Kidney (tissue), 13 donors: ENCODE measurements at regions not wholly inside any gene's neighbourhood (a gene's known extent, or its start where the extent isn't known, plus 50 kb on each side); places are given as distances from the start of the nearest gene placed in this dataset.

ENCODE experiments used
- DNase-seq, 5 donors: peaks; one replicate each; pipeline ENCODE4 v3.0.0-alpha.2; 2013 to 2020
- FAIRE-seq: peaks from 2 replicates; lab custom pipeline; 2012; peaks lifted over from hg19 to GRCh38; lab: Jason Lieb, UNC
- H3K27ac ChIP-seq, 2 donors: one replicate each; pipeline ENCODE4 v1.7.0; 2013; ENCODE audit warnings: low read depth in 2 of 2, low read length in 2 of 2, inconsistent platforms in 1 of 2
- H3K27me3 ChIP-seq: one replicate; pipeline ENCODE4 v1.7.1; 2013; ENCODE audit warnings: low read length, inconsistent platforms; ENCODE audit not compliant: control insufficient read depth, insufficient read depth
- H3K36me3 ChIP-seq, 3 donors: one replicate each; pipeline versions ENCODE4 v1.7.0 to v1.7.1; 2013; ENCODE audit warnings: low read length in 3 of 3, control low read depth in 1 of 3, inconsistent platforms in 1 of 3; ENCODE audit not compliant: insufficient read depth in 3 of 3, control insufficient read depth in 2 of 3
- H3K4me1 ChIP-seq, 3 donors: one replicate each; pipeline versions ENCODE4 v1.7.0 to v1.7.1; 2013; ENCODE audit warnings: low read length in 3 of 3, inconsistent platforms in 1 of 3, low read depth in 1 of 3; ENCODE audit not compliant: control insufficient read depth in 2 of 3, insufficient read depth in 2 of 3
- H3K4me3 ChIP-seq, 3 donors: one replicate each; pipeline versions ENCODE4 v1.7.0 to v1.8.1; 2013; ENCODE audit warnings: low read length in 3 of 3, control low read depth in 1 of 3, inconsistent platforms in 1 of 3
- H3K9ac ChIP-seq, 3 donors: one replicate each; pipeline versions ENCODE4 v1.7.0 to v1.7.1; 2013; ENCODE audit warnings: low read length in 3 of 3, control low read depth in 1 of 3, inconsistent platforms in 1 of 3
- H3K9me3 ChIP-seq, 3 donors: one replicate each; pipeline versions ENCODE4 v1.7.0 to v1.7.1; 2013; ENCODE audit warnings: low read length in 3 of 3, control low read depth in 1 of 3, inconsistent platforms in 1 of 3; ENCODE audit not compliant: control insufficient read depth in 2 of 3, insufficient read depth in 1 of 3
- intact Hi-C: fragments of 100-400 bp; cut with DNase I; formaldehyde crosslinking; loops from one replicate; pipeline ENCODE4 v1.11.1; 2022
- TF ChIP-seq, protein P1 (sequence below): IDR thresholded peaks from 3 replicates; pipeline ENCODE4 v1.5.1; 2012; ENCODE audit warnings: mild to moderate bottlenecking, moderate library complexity, borderline replicate concordance; ENCODE audit not compliant: insufficient read depth; ENCODE audit errors: extremely low read depth
- donor health status: control.
- donor health status: control.
- donor health status: control.
- donor health status: control.
- donor health status: control.
- donor health status: DM: yes; HTN: yes; CAD: no.
- donor health status: Normal renal cell carcinoma (clear cell type).

DNA sequence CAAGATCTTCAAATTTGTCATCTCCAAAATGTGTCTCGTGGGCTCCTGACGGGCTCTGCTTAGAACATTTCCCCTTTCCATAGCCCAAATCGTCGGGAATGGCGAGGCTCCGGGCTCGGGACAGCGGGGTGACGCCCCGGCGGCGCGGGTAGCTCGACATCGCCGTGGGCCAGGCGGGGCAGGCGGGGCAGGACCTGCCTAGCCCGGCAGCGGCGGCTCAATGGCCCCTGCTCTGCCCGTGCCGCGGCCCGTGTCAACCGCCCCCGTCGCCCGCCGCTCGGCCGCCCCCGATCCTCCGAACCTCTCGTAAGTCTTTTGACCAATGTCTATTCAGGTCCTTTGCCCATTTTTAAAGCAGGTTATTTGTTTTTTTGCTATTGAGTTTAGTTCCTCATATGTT is 111.2 kb downstream of the PMAIP1 start:
- no peak overlapping the region for H3K9ac ChIP-seq
- H3K27me3 ChIP-seq, result no peaks in the 10 kb centered on the region
- TF ChIP-seq, protein P1, sequence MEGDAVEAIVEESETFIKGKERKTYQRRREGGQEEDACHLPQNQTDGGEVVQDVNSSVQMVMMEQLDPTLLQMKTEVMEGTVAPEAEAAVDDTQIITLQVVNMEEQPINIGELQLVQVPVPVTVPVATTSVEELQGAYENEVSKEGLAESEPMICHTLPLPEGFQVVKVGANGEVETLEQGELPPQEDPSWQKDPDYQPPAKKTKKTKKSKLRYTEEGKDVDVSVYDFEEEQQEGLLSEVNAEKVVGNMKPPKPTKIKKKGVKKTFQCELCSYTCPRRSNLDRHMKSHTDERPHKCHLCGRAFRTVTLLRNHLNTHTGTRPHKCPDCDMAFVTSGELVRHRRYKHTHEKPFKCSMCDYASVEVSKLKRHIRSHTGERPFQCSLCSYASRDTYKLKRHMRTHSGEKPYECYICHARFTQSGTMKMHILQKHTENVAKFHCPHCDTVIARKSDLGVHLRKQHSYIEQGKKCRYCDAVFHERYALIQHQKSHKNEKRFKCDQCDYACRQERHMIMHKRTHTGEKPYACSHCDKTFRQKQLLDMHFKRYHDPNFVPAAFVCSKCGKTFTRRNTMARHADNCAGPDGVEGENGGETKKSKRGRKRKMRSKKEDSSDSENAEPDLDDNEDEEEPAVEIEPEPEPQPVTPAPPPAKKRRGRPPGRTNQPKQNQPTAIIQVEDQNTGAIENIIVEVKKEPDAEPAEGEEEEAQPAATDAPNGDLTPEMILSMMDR, result no peak
- peak in 1 of 5 donors; percentile 52 for DNase-seq
- no peaks in the 10 kb centered on the region for H3K4me1 ChIP-seq
- FAIRE-seq, result no peak
- no peaks in the 10 kb centered on the region for H3K9me3 ChIP-seq
- no peak overlapping the region for H3K27ac ChIP-seq
- H3K4me3 ChIP-seq, result no peak overlapping the region
- intact Hi-C loops, result no loop called here
- no peaks in the 10 kb centered on the region for H3K36me3 ChIP-seq

DNA sequence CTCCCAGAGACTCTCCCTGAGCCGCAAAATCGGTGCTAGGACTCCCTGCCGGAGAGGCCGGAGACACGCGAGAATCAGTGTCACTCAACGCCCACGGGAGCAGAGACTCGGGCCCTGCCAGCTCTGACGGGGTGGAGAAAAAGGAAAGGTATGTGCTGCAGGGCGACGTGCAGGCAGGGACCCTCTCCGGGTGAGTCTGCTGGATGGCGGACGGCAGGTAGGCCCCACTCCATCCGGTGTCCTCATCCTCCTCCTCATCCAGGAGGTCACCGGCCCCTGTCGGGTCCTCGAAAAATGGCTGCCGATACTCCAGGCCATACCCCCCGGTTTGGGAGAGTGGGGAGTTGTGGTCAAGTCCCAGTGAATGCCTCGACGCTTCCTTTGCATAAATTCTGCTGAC is 110.7 kb downstream of the PMAIP1 start:
- no peaks in the 10 kb centered on the region for H3K36me3 ChIP-seq
- H3K9ac ChIP-seq, result no peak overlapping the region
- H3K27ac ChIP-seq, result no peak overlapping the region
- no peak overlapping the region for H3K4me3 ChIP-seq
- no peak for FAIRE-seq
- intact Hi-C loops, result no loop called here
- DNase-seq, result no peak
- no peaks in the 10 kb centered on the region for H3K4me1 ChIP-seq
- no peaks in the 10 kb centered on the region for H3K27me3 ChIP-seq
- TF ChIP-seq, protein P1, result no peak
- H3K9me3 ChIP-seq, result no peaks in the 10 kb centered on the region

DNA sequence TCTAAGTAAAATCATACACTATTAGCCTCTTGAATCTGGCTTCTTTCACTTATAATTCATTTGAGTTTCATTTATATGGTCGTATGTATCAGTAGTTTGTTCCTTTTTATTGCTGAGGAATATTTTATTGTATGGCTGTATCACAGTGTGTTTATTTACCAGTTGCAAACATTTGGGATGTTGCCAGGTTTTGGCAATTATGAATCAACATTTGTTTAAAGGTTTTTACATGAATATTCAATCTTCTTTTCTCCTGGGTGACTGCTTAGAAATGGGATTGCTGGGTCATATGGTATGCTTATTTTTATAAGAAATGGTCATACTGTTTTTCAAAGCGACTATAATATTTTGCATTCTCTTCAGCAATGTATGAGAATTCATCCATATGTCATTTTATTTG is 107.9 kb downstream of the PMAIP1 start:
- Histone ChIP-seq H3K4me1 (no peaks in the 10 kb centered on the region), H3K36me3 (no peaks in the 10 kb centered on the region), H3K27ac (no peak overlapping the region), H3K4me3 (no peak overlapping the region), H3K9me3 (no peaks in the 10 kb centered on the region), H3K9ac (no peak overlapping the region), H3K27me3 (no peaks in the 10 kb centered on the region)
- TF ChIP-seq, protein P1, result no peak
- intact Hi-C loops, result no loop called here
- DNase-seq (no peak), FAIRE-seq (no peak)

DNA sequence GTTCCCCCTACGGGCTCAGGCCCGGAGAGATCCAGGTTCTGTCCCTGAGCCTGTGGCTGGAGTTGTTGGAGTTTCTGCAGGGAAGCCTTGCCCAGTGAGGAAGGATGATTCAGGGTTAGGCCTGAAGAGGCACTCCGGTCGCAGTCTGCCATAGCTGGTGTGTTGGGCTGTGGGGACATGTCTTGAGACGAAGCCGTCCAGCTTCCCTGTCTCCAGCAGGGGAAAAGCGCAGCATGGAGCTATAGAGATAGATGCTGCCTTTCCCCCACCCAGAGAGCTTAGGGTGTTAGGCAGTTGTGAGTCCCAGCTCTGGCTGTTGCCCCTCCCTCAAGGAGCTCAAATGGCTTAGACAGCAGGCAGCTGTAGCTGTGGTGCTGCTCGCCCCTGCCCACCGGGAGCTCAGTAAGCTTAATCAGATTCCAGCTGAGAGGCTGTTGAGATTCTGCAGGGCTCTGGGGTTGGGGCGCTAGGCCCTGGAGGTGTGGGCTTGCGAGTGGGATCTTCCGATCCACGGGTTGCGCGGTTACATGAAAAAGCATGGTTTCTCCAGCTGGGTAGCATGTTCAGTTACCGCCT is 103.9 kb downstream of the PMAIP1 start:
- H3K27ac ChIP-seq, result no peak overlapping the region
- DNase-seq (no peak), FAIRE-seq (no peak)
- no peaks in the 10 kb centered on the region for H3K4me1 ChIP-seq
- H3K4me3 ChIP-seq, result no peak overlapping the region
- no peak overlapping the region for H3K9ac ChIP-seq
- intact Hi-C loops, result no loop called here
- TF ChIP-seq, protein P1, result no peak
- no peaks in the 10 kb centered on the region for H3K9me3 ChIP-seq
- H3K27me3 ChIP-seq, result no peaks in the 10 kb centered on the region
- H3K36me3 ChIP-seq, result no peaks in the 10 kb centered on the region
